GM23338 (cell line): ENCODE measurements at regions not wholly inside any gene's neighbourhood (a gene's known extent, or its start where the extent isn't known, plus 50 kb on each side); places are given as distances from the start of the nearest gene placed in this dataset.

ENCODE experiments used
- ATAC-seq: fragments of 200-7000 bp; cut with Tn5 transposase; 3 replicates; pipeline ENCODE4 v1.9.1; 2020
- DNase-seq: peaks from one replicate; pipeline ENCODE4 v3.0.0-alpha.2; 2015; ENCODE audit warnings: low spot score
- H2AFZ ChIP-seq: fragments of 200-600 bp; sonication (generic); 2 replicates; pipeline ENCODE4 v1.8.0; 2016; ENCODE audit warnings: antibody characterized with exemption, mild to moderate bottlenecking, moderate library complexity
- H3F3A ChIP-seq: fragments of 200-600 bp; sonication (generic); replicated peaks from 2 replicates; pipeline ENCODE4 v1.8.0; 2017; ENCODE audit warnings: antibody characterized with exemption, mixed run types, low read depth
- H3K27ac ChIP-seq: fragments of 200-600 bp; sonication (generic); 2 replicates; pipeline ENCODE4 v1.6.1; 2016; ENCODE audit warnings: low read depth
- H3K27me3 ChIP-seq: fragments of 200-600 bp; sonication (generic); 2 replicates; pipeline ENCODE4 v1.8.0; 2016; ENCODE audit warnings: mild to moderate bottlenecking, mixed run types, moderate library complexity; ENCODE audit not compliant: insufficient read depth
- H3K36me3 ChIP-seq: fragments of 200-600 bp; sonication (generic); 2 replicates; pipeline ENCODE4 v1.8.0; 2016; ENCODE audit warnings: mild to moderate bottlenecking; ENCODE audit not compliant: insufficient read depth
- H3K4me1 ChIP-seq: fragments of 200-600 bp; sonication (generic); 2 replicates; pipeline ENCODE4 v1.8.0; 2016; ENCODE audit warnings: mild to moderate bottlenecking, moderate library complexity; ENCODE audit not compliant: insufficient read depth
- H3K4me2 ChIP-seq: fragments of 200-600 bp; sonication (generic); 2 replicates; pipeline ENCODE4 v1.7.1; 2017; ENCODE audit warnings: mixed run types
- H3K4me3 ChIP-seq: fragments of 200-600 bp; sonication (generic); 2 replicates; pipeline ENCODE4 v1.6.1; 2016; ENCODE audit warnings: mixed run types
- H3K79me2 ChIP-seq: fragments of 200-600 bp; sonication (generic); replicated peaks from 2 replicates; pipeline ENCODE4 v1.8.0; 2017; ENCODE audit warnings: mild to moderate bottlenecking; ENCODE audit not compliant: insufficient read depth
- H3K9me2 ChIP-seq: fragments of 200-600 bp; sonication (generic); 2 replicates; pipeline ENCODE4 v1.8.0; 2017; ENCODE audit not compliant: insufficient read depth
- H4K20me1 ChIP-seq: fragments of 200-600 bp; sonication (generic); replicated peaks from 2 replicates; pipeline ENCODE4 v1.8.0; 2017; ENCODE audit warnings: mild to moderate bottlenecking; ENCODE audit not compliant: insufficient read depth
- H3K27ac Mint-ChIP-seq: 2 replicates; pipeline ENCODE4 v1.8.0; 2020; ENCODE audit warnings: inconsistent platforms, mild to moderate bottlenecking, moderate library complexity, mixed read lengths
- H3K27me3 Mint-ChIP-seq: 3 replicates; pipeline ENCODE4 v1.8.0; 2022; ENCODE audit warnings: low read depth, mild to moderate bottlenecking, moderate library complexity, mixed read lengths, inconsistent platforms; ENCODE audit not compliant: insufficient read depth, poor library complexity
- H3K36me3 Mint-ChIP-seq: 3 replicates; pipeline ENCODE4 v1.8.0; 2021; ENCODE audit warnings: low read depth, mild to moderate bottlenecking, inconsistent platforms, moderate library complexity, mixed read lengths
- H3K4me1 Mint-ChIP-seq: 3 replicates; pipeline ENCODE4 v1.8.0; 2020; ENCODE audit warnings: mild to moderate bottlenecking, inconsistent platforms, mixed read lengths
- H3K4me3 Mint-ChIP-seq: 3 replicates; pipeline ENCODE4 v1.8.0; 2021; ENCODE audit warnings: moderate library complexity, mild to moderate bottlenecking, inconsistent platforms, mixed read lengths
- H3K9me3 Mint-ChIP-seq: 3 replicates; pipeline ENCODE4 v1.8.0; 2020; ENCODE audit warnings: moderate library complexity, mild to moderate bottlenecking, inconsistent platforms, mixed read lengths
- CREB1 ChIP-seq: fragments of 250-450 bp; sonication (Bioruptor Pico); IDR thresholded peaks from 2 replicates; pipeline ENCODE4 v1.5.0; 2020; ENCODE audit warnings: low read depth, mild to moderate bottlenecking, moderate library complexity
- CTCF ChIP-seq, 2 experiments: fragments of 200-600 bp in 1 of 2; sonication (generic) in 1 of 2; conservative IDR thresholded peaks; 2 replicates each; pipeline versions ENCODE4 v1.5.1 to v1.6.1; 2016 to 2017; ENCODE audit warnings: antibody characterized with exemption in 2 of 2, low read depth in 2 of 2, mild to moderate bottlenecking in 2 of 2, moderate library complexity in 1 of 2
- ETS1 ChIP-seq: IDR thresholded peaks from 2 replicates; pipeline ENCODE4 v1.6.1; 2016; ENCODE audit warnings: antibody characterized with exemption
- EZH2 ChIP-seq: fragments of 200-600 bp; sonication (generic); IDR thresholded peaks from one replicate; pipeline ENCODE4 v1.8.0; 2017; ENCODE audit warnings: antibody characterized with exemption, mild to moderate bottlenecking, low read depth; ENCODE audit not compliant: unreplicated experiment
- EZH2phosphoT487 ChIP-seq: fragments of 200-600 bp; sonication (generic); IDR thresholded peaks from one replicate; pipeline ENCODE4 v1.8.1; 2018; ENCODE audit warnings: antibody characterized with exemption; ENCODE audit not compliant: unreplicated experiment
- JUNB ChIP-seq: IDR thresholded peaks from one replicate; pipeline ENCODE4 v1.6.1; 2016; ENCODE audit warnings: antibody characterized with exemption; ENCODE audit not compliant: unreplicated experiment
- NANOG ChIP-seq: IDR thresholded peaks from 2 replicates; pipeline ENCODE4 v1.6.1; 2016; ENCODE audit warnings: antibody characterized with exemption, borderline replicate concordance
- POLR2AphosphoS5 ChIP-seq: IDR thresholded peaks from 2 replicates; pipeline ENCODE4 v1.6.1; 2016; ENCODE audit warnings: antibody characterized with exemption, low read depth
- REST ChIP-seq: IDR thresholded peaks from one replicate; pipeline ENCODE4 v1.6.1; 2018; ENCODE audit warnings: antibody characterized with exemption; ENCODE audit not compliant: unreplicated experiment
- STAT1 ChIP-seq: IDR thresholded peaks from one replicate; pipeline ENCODE4 v1.6.1; 2016; ENCODE audit warnings: antibody characterized with exemption; ENCODE audit not compliant: unreplicated experiment
- ZNF114 ChIP-seq: fragments of 250-450 bp; sonication (Bioruptor Pico); IDR thresholded peaks from 2 replicates; pipeline ENCODE4 v1.5.0; 2020; ENCODE audit warnings: mild to moderate bottlenecking, moderate library complexity
- ZNF331 ChIP-seq: fragments of 250-450 bp; sonication (Bioruptor Pico); IDR thresholded peaks from 2 replicates; pipeline ENCODE4 v1.5.0; 2020; ENCODE audit warnings: low read depth, mild to moderate bottlenecking, moderate library complexity
- ZNF462 ChIP-seq: fragments of 250-450 bp; sonication (Bioruptor Pico); IDR thresholded peaks from 2 replicates; pipeline ENCODE4 v1.5.0; 2020; ENCODE audit warnings: mild to moderate bottlenecking, moderate library complexity

GRCh38 chr6:85390775-85391174 lies 59.1 kb upstream of the NT5E start:
- no peaks in the 10 kb centered on the region for H3K36me3 Mint-ChIP-seq
- H3K27ac ChIP-seq: no peak overlapping the region
- H3K9me3 Mint-ChIP-seq: no peaks in the 10 kb centered on the region
- DNase-seq (no peak), ATAC-seq (no peak)
- H3K27me3 Mint-ChIP-seq: no peaks in the 10 kb centered on the region
- peaks cover 2% of the 10 kb centered on the region; the same call in 1 of the 3 replicates for H3K4me1 Mint-ChIP-seq
- H2AFZ ChIP-seq: 0 out of 2 replicates have a peak overlapping the region, but pooled peaks have one; percentile 6
- TF ChIP-seq ETS1 (no peak), EZH2phosphoT487 (no peak), ZNF462 (CRISPR knock-in tag) (no peak), STAT1 (no peak), ZNF331 (CRISPR knock-in tag) (no peak), POLR2AphosphoS5 (no peak), ZNF114 (CRISPR knock-in tag) (no peak), CREB1 (CRISPR knock-in tag) (no peak), JUNB (no peak), NANOG (no peak), REST (no peak), CTCF (conservative IDR thresholded peaks at IDR 0.05; ENCODE audit: low read depth in 2 of 2) (no peak), EZH2 (no peak)
- H3K4me1 ChIP-seq: no peaks in the 10 kb centered on the region
- no peaks in the 10 kb centered on the region for H3F3A ChIP-seq
- H3K4me2 ChIP-seq: no peak overlapping the region
- 0 out of 2 replicates have a peak, but pooled peaks cover 8% of the 10 kb centered on the region for H3K9me2 ChIP-seq
- H3K27me3 ChIP-seq: no peaks in the 10 kb centered on the region
- H3K27ac Mint-ChIP-seq: peak overlapping the region; percentile 53; the same call in 1 of the 2 replicates
- no peaks in the 10 kb centered on the region for H3K79me2 ChIP-seq
- H4K20me1 ChIP-seq: no peaks in the 10 kb centered on the region
- H3K4me3 ChIP-seq: no peak overlapping the region
- no peak overlapping the region for H3K4me3 Mint-ChIP-seq
- no peaks in the 10 kb centered on the region for H3K36me3 ChIP-seq
